WTC11 (cell line): ENCODE measurements at regions not wholly inside any gene's neighbourhood (a gene's known extent, or its start where the extent isn't known, plus 50 kb on each side); places are given as distances from the start of the nearest gene placed in this dataset.

ENCODE experiments used
- ATAC-seq: fragments of 200-7000 bp; cut with Tn5 transposase; 2 replicates; pipeline ENCODE4 v1.10.0; 2021; ENCODE audit warnings: mild to moderate bottlenecking, moderate library complexity
- CTCF ChIA-PET: fragments of 300-600 bp; sonication (Branson Sonifier 250); formaldehyde crosslinking; loops from one replicate; lab custom pipeline; 2021; ENCODE audit warnings: antibody characterized with exemption; lab: Charles Lee
- POLR2A ChIA-PET: fragments of 350-600 bp; sonication (Branson Sonifier 250); formaldehyde crosslinking; loops from one replicate; lab custom pipeline; 2021; ENCODE audit warnings: antibody characterized with exemption; lab: Charles Lee
- DNase-seq: peaks from one replicate; pipeline ENCODE4 v3.0.0; 2021; ENCODE audit warnings: low spot score
- H3K27ac Mint-ChIP-seq: 2 replicates; pipeline ENCODE4 v1.8.0; 2021; ENCODE audit warnings: mixed read lengths
- H3K27me3 Mint-ChIP-seq: 2 replicates; pipeline ENCODE4 v1.8.0; 2021; ENCODE audit warnings: low read depth, mild to moderate bottlenecking, moderate library complexity, mixed read lengths
- H3K36me3 Mint-ChIP-seq: 2 replicates; pipeline ENCODE4 v1.8.0; 2021; ENCODE audit warnings: mixed read lengths
- H3K4me1 Mint-ChIP-seq: 2 replicates; pipeline ENCODE4 v1.8.0; 2022; ENCODE audit warnings: mixed read lengths
- H3K4me3 Mint-ChIP-seq: 2 replicates; pipeline ENCODE4 v1.8.0; 2021; ENCODE audit warnings: mild to moderate bottlenecking, moderate library complexity, mixed read lengths
- H3K9me3 Mint-ChIP-seq: 2 replicates; pipeline ENCODE4 v1.8.0; 2021; ENCODE audit warnings: mixed read lengths
- AR ChIP-seq: fragments of 250-450 bp; sonication (Bioruptor Pico); IDR thresholded peaks from 2 replicates; pipeline ENCODE4 v1.9.0; 2021; ENCODE audit warnings: mild to moderate bottlenecking
- CBFB ChIP-seq: sonication (generic); formaldehyde crosslinking; IDR thresholded peaks from 2 replicates; pipeline ENCODE4 v1.8.1; 2022; ENCODE audit warnings: mild to moderate bottlenecking, low read depth, missing genetic modification reagents
- CTCF ChIP-seq: fragments of 200-600 bp; IDR thresholded peaks from 2 replicates; pipeline ENCODE4 v1.8.0; 2022; ENCODE audit warnings: antibody characterized with exemption
- FOXK1 ChIP-seq: sonication (generic); formaldehyde crosslinking; IDR thresholded peaks from 2 replicates; pipeline ENCODE4 v1.8.0; 2022; ENCODE audit warnings: mild to moderate bottlenecking, moderate library complexity, missing genetic modification reagents
- KAT7 ChIP-seq: sonication (generic); formaldehyde crosslinking; IDR thresholded peaks from 2 replicates; pipeline ENCODE4 v1.8.1; 2023; ENCODE audit warnings: missing genetic modification reagents, mild to moderate bottlenecking, borderline replicate concordance
- USF1 ChIP-seq: sonication (generic); formaldehyde crosslinking; IDR thresholded peaks from 2 replicates; pipeline ENCODE4 v1.8.0; 2022; ENCODE audit warnings: mild to moderate bottlenecking, missing genetic modification reagents
- TF ChIP-seq, protein P1 (sequence below): fragments of 250-450 bp; sonication (Bioruptor Pico); conservative IDR thresholded peaks from 2 replicates; pipeline ENCODE4 v1.9.0; 2021; ENCODE audit warnings: mild to moderate bottlenecking

- Mint-ChIP-seq H3K9me3 (no peaks in the 10 kb centered on the region), H3K4me1 (peaks cover 8% of the 10 kb centered on the region), H3K36me3 (no peaks in the 10 kb centered on the region), H3K27me3 (no peaks in the 10 kb centered on the region), H3K27ac (no peak overlapping the region), H3K4me3 (no peak overlapping the region)
- no peak for TF ChIP-seq KAT7 (CRISPR knock-in tag)
- no peak for TF ChIP-seq FOXK1 (CRISPR knock-in tag)
- TF ChIP-seq USF1 (CRISPR knock-in tag): no peak
- ChIA-PET CTCF (interaction anchor here (1.0 kb wide), 2 partner anchors 11 to 39 kb away, joined by 3 read pairs; no protein-coding TSS in a partner anchor), POLR2A (no interaction called here)
- DNase-seq (no peak), ATAC-seq (no peak)
Measured at GRCh38 chr5:74337254-74337983, 303.1 kb downstream of the ENC1 start.

DNA sequence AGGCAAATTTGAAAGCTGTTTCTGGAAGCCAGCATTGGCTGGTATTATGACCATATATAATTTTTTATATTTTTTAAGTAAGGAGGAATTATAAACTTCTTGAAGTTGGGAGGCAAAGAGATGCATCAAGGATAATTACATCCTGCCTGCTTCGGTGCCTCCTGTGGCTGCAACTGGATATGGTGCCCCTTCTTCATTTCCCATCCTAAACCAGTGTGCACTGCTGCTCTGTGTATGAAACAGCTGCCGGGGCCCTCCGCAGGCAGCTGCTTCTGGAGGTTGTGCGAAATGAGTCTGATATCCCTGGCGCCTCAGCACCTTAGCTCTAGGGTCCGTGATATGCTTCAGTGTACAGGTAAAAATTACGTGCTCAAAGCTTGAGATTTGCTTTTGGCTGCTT is 304.2 kb downstream of the ENC1 start:
- no peaks in the 10 kb centered on the region for H3K9me3 Mint-ChIP-seq

More for the DNA sequence above, 304.2 kb downstream of the ENC1 start:
- ChIA-PET POLR2A (interaction anchor here (0.6 kb wide), 1 partner anchor 255 kb away, joined by 6 read pairs; no protein-coding TSS in a partner anchor), CTCF (interaction anchor here (0.6 to 1.1 kb wide), 7 partner anchors 10 to 372 kb away, joined by 3 read pairs; partner anchors contain the start of gene ENC1)
- Mint-ChIP-seq H3K36me3 (no peaks in the 10 kb centered on the region), H3K4me1 (peaks cover 8% of the 10 kb centered on the region), H3K4me3 (no peak overlapping the region), H3K27me3 (no peaks in the 10 kb centered on the region), H3K27ac (no peak overlapping the region)
- TF ChIP-seq CBFB (CRISPR knock-in tag) (no peak), CTCF (no peak), AR (CRISPR knock-in tag) (no peak)
- TF ChIP-seq, protein P1, sequence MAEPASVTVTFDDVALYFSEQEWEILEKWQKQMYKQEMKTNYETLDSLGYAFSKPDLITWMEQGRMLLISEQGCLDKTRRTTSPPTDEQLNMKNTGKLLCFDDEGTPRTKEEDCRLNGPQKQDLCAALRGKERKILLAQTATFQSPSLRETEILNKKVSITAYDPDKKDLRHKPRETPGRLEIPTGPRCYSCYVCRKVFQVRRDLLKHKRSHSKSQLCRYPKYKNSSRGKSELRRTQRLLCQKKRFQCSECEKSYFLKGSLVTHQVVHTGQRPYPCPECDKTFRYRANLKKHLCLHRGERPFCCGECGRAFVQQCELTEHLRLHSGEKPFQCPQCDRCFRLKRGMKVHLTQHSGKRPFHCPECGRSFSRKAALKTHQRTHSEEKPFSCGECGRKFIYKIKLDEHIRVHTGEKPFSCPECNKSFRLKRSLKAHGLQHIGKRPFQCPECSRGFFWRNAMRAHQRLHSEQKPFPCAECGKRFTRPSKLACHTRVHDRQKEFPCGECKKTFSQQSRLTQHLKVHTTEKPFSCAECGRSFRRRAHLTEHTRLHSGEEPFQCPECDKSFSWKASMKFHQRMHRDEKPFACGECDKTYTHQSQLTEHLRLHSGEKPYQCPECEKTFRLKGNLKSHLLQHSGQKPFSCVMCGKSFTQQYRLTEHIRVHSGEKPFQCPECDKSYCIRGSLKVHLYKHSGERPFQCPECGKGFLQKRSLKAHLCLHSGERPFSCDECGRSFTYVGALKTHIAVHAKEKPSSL (CRISPR knock-in tag): no peak
- ATAC-seq (peak; percentile 86), DNase-seq (peak; percentile 33)
